Gastroesophageal sphincter (tissue), 4 donors: ENCODE measurements at regions not wholly inside any gene's neighbourhood (a gene's known extent, or its start where the extent isn't known, plus 50 kb on each side); places are given as distances from the start of the nearest gene placed in this dataset.

Experiments
- ATAC-seq: fragments of 150-250 bp; one replicate; pipeline ENCODE4 v1.9.1; 2016; ENCODE audit warnings: mild to moderate bottlenecking, moderate library complexity
- H3K27ac ChIP-seq, 4 donors: fragments of 200-600 bp; sonication (generic) in 3 of 4; 1 replicate in 3 of 4; 2 replicates in 1 of 4; pipeline ENCODE4 v1.5.1; 2016 to 2019
- H3K27me3 ChIP-seq: fragments of 200-600 bp; sonication (generic); one replicate; pipeline ENCODE4 v1.5.1; 2019
- H3K36me3 ChIP-seq, 2 donors: fragments of 200-600 bp; sonication (generic); one replicate each; pipeline ENCODE4 v1.5.1; 2019; ENCODE audit warnings: control low read depth in 1 of 2
- H3K4me1 ChIP-seq, 3 donors: fragments of 200-600 bp; sonication (generic); 1 replicate in 2 of 3; 2 replicates in 1 of 3; pipeline ENCODE4 v1.5.1; 2016 to 2019; ENCODE audit warnings: control low read depth in 2 of 3
- H3K4me3 ChIP-seq, 2 donors: fragments of 200-600 bp; sonication (generic); one replicate each; pipeline ENCODE4 v1.5.1; 2019; ENCODE audit warnings: mild to moderate bottlenecking in 1 of 2, moderate library complexity in 1 of 2
- H3K9me3 ChIP-seq, 3 donors: fragments of 200-600 bp; sonication (generic); one replicate each; pipeline ENCODE4 v1.5.1; 2017 to 2019; ENCODE audit warnings: control low read depth in 2 of 3
- EP300 ChIP-seq: sonication (generic); formaldehyde crosslinking; IDR thresholded peaks from one replicate; pipeline ENCODE4 v1.6.1; 2017; ENCODE audit warnings: antibody characterized with exemption, mild to moderate bottlenecking
- POLR2A ChIP-seq, 2 donors: fragments of 450-650 bp; IDR thresholded peaks; one replicate each; pipeline ENCODE4 v1.6.1; 2017; ENCODE audit warnings: antibody characterized with exemption in 2 of 2, mild to moderate bottlenecking in 2 of 2, moderate library complexity in 1 of 2
- POLR2AphosphoS5 ChIP-seq: sonication (generic); formaldehyde crosslinking; IDR thresholded peaks from one replicate; pipeline ENCODE4 v1.6.1; 2017; ENCODE audit warnings: antibody characterized with exemption
- WGBS, 2 donors: methylation state at CpG; one replicate each; pipeline ENCODE4 v1.1.5; 2018; ENCODE audit warnings: low coverage in 1 of 2; 5-methylcytosine and 5-hydroxymethylcytosine counted together
- TF ChIP-seq, protein P1 (sequence below), 4 experiments: fragments of 200-600 bp in 2 of 4; fragments of 450-650 bp in 2 of 4; sonication (generic) in 1 of 4; IDR thresholded peaks; one replicate each; pipeline ENCODE4 v1.5.1; 2017 to 2019; ENCODE audit warnings: antibody characterized with exemption in 4 of 4, mild to moderate bottlenecking in 2 of 4, moderate library complexity in 2 of 4

- ATAC-seq, result no peak
- WGBS, 2 donors, result 67 to 76% methylated on average over 4 of the region's 5 CpGs
- Histone ChIP-seq H3K4me1 (no peaks in the 10 kb centered on the region), H3K36me3 (no peaks in the 10 kb centered on the region), H3K27me3 (no peaks in the 10 kb centered on the region), H3K9me3 (no peaks in the 10 kb centered on the region), H3K4me3 (no peak overlapping the region), H3K27ac (no peak overlapping the region)
- TF ChIP-seq POLR2A (IDR thresholded peaks at IDR 0.05), result no peak
- TF ChIP-seq EP300, result no peak
- TF ChIP-seq, protein P1, sequence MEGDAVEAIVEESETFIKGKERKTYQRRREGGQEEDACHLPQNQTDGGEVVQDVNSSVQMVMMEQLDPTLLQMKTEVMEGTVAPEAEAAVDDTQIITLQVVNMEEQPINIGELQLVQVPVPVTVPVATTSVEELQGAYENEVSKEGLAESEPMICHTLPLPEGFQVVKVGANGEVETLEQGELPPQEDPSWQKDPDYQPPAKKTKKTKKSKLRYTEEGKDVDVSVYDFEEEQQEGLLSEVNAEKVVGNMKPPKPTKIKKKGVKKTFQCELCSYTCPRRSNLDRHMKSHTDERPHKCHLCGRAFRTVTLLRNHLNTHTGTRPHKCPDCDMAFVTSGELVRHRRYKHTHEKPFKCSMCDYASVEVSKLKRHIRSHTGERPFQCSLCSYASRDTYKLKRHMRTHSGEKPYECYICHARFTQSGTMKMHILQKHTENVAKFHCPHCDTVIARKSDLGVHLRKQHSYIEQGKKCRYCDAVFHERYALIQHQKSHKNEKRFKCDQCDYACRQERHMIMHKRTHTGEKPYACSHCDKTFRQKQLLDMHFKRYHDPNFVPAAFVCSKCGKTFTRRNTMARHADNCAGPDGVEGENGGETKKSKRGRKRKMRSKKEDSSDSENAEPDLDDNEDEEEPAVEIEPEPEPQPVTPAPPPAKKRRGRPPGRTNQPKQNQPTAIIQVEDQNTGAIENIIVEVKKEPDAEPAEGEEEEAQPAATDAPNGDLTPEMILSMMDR (IDR thresholded peaks at IDR 0.05), result no peak
- TF ChIP-seq POLR2AphosphoS5, result no peak
Observed at GRCh38 chr1:81606656-81607055, 194.1 kb upstream of the ADGRL2 start.

- Histone ChIP-seq H3K27ac (no peak overlapping the region), H3K27me3 (no peaks in the 10 kb centered on the region), H3K4me3 (no peak overlapping the region), H3K9me3 (no peaks in the 10 kb centered on the region), H3K4me1 (no peaks in the 10 kb centered on the region), H3K36me3 (no peaks in the 10 kb centered on the region)
- no peak for ATAC-seq
- TF ChIP-seq POLR2AphosphoS5, result no peak
- no peak for TF ChIP-seq POLR2A (IDR thresholded peaks at IDR 0.05)
- TF ChIP-seq EP300, result no peak
- TF ChIP-seq, protein P1 (IDR thresholded peaks at IDR 0.05), result no peak
Observed at GRCh38 chr1:81605023-81605422, 195.7 kb upstream of the ADGRL2 start.

GRCh38 chr1:81600878-81601622, 199.7 kb upstream of the ADGRL2 start:
- H3K36me3 ChIP-seq, result no peaks in the 10 kb centered on the region
- 90 to 100% methylated on average over 3 of the region's 3 CpGs for WGBS, 2 donors
- ATAC-seq, result no peak
- no peak overlapping the region for H3K4me3 ChIP-seq
- H3K27ac ChIP-seq, result no peak overlapping the region
- no peaks in the 10 kb centered on the region for H3K9me3 ChIP-seq
- TF ChIP-seq, protein P1 (IDR thresholded peaks at IDR 0.05), result no peak
- TF ChIP-seq EP300, result no peak
- TF ChIP-seq POLR2AphosphoS5, result no peak
- TF ChIP-seq POLR2A (IDR thresholded peaks at IDR 0.05), result no peak
- H3K27me3 ChIP-seq, result no peaks in the 10 kb centered on the region
- H3K4me1 ChIP-seq, result no peaks in the 10 kb centered on the region

GRCh38 chr1:81600363-81600762, 200.4 kb upstream of the ADGRL2 start:
- Histone ChIP-seq H3K9me3 (no peaks in the 10 kb centered on the region), H3K4me3 (no peak overlapping the region), H3K4me1 (no peaks in the 10 kb centered on the region), H3K27me3 (no peaks in the 10 kb centered on the region), H3K27ac (no peak overlapping the region), H3K36me3 (no peaks in the 10 kb centered on the region)
- WGBS, 2 donors, result 78 to 100% methylated on average over 1 of the region's 1 CpG
- ATAC-seq, result no peak
- TF ChIP-seq EP300, result no peak

DNA sequence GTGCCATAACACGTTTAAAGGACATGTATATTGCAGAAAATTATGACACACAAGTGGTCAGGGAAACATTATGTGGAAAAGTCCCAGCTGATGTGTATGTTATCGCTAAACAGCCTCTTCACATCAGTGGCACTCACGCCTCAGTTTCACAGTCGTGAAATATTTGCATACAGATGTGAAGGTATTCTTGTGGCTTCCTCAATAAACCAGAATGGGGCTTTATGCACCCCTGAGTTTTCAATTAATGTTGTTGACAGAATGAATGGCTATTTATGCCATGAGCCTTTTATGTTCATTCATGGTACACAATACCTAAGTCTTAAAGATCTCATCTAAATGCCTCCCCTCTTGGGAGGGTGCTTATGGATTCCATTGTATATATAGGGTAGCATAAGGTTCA, 202.1 kb upstream of the ADGRL2 start:
- H3K27me3 ChIP-seq, result no peaks in the 10 kb centered on the region
- ATAC-seq, result no peak
- no peaks in the 10 kb centered on the region for H3K36me3 ChIP-seq
- H3K9me3 ChIP-seq, result no peaks in the 10 kb centered on the region
- TF ChIP-seq, protein P1 (IDR thresholded peaks at IDR 0.05), result no peak
- no peak for TF ChIP-seq POLR2AphosphoS5
- WGBS, 2 donors, result 87 to 91% methylated on average over 3 to 4 of the region's 4 CpGs
- H3K27ac ChIP-seq, result no peak overlapping the region
- no peak overlapping the region for H3K4me3 ChIP-seq
- peaks cover 0 to 6% (median 0%) of the 10 kb centered on the region in 3 donors for H3K4me1 ChIP-seq
